ENCODE measurements at regions not wholly inside any gene's neighbourhood (a gene's known extent, or its start where the extent isn't known, plus 50 kb on each side); places are given as distances from the start of the nearest gene placed in this dataset.

GRCh38 chr5:67287510-67288268 is 91.1 kb upstream of the CD180 start:
- no peak overlapping the region for H4K5ac ChIP-seq (ENCODE audit: insufficient read length, low read depth, low read length)
- H3T11ph ChIP-seq (ENCODE audit: low read length), result no peak overlapping the region
- H3K23me2 ChIP-seq (ENCODE audit: insufficient read length, low read depth, low read length, poor library complexity, severe bottlenecking), result no peaks in the 10 kb centered on the region
- Mint-ChIP-seq H3K27ac (peak overlapping the region in 1 of 3 experiments; percentile 13; a peak in 1 of 7 replicates), H3K4me3 (no peak overlapping the region), H3K4me1 (peaks cover 2 to 17% of the 10 kb centered on the region in 2 experiments; a peak in 3 of 4 replicates), H3K36me3 (ENCODE audit: insufficient read depth in 1 of 3, low read depth in 3 of 3) (no peaks in the 10 kb centered on the region), H3K9me3 (no peaks in the 10 kb centered on the region), H3K27me3 (ENCODE audit: low read depth) (no peaks in the 10 kb centered on the region)
- no peak overlapping the region for H3K23ac ChIP-seq (ENCODE audit: insufficient read length, low read depth, low read length)
- H2BK120ac ChIP-seq (ENCODE audit: low read depth, low read length, poor library complexity, severe bottlenecking), result no peak overlapping the region
- H2BK12ac ChIP-seq (ENCODE audit: insufficient read length, low read depth, low read length), result no peak overlapping the region
- no peak overlapping the region for H3K18ac ChIP-seq (ENCODE audit: insufficient read length, low read depth, low read length)
- H3K79me2 ChIP-seq (ENCODE audit: insufficient read depth, low read length), result no peaks in the 10 kb centered on the region
- H4K91ac ChIP-seq (ENCODE audit: insufficient read length, low read depth, low read length), result no peak overlapping the region
- no peak overlapping the region for H2BK20ac ChIP-seq (ENCODE audit: low read depth, low read length, poor library complexity, severe bottlenecking)
- no peaks in the 10 kb centered on the region for H4K20me1 ChIP-seq (ENCODE audit: control insufficient read depth, insufficient read depth, insufficient read length)
- no peak overlapping the region for H2AK5ac ChIP-seq (ENCODE audit: insufficient read length, low read length)
- H2BK5ac ChIP-seq (ENCODE audit: insufficient read length, low read length), result no peak overlapping the region
- H3K4me2 ChIP-seq (ENCODE audit: insufficient read depth, insufficient read length, low read length), result no peak overlapping the region
- H3K4me1 ChIP-seq (ENCODE audit: insufficient read depth, low read length), result peaks cover 3% of the 10 kb centered on the region; the same call in 1 of the 2 replicates
- no peak overlapping the region for H2AFZ ChIP-seq (ENCODE audit: low read length)
- TF ChIP-seq CTCF (conservative IDR thresholded peaks at IDR 0.05), result no peak
- H3K9ac ChIP-seq (ENCODE audit: extremely low read depth, insufficient read length, low read length), result no peak overlapping the region
- no peaks in the 10 kb centered on the region for H3K79me1 ChIP-seq (ENCODE audit: insufficient read depth, low read depth, low read length, poor library complexity, severe bottlenecking)
- H3K27ac ChIP-seq (ENCODE audit: insufficient read length, low read depth, low read length), result no peak overlapping the region
- H3K27me3 ChIP-seq (ENCODE audit: insufficient read depth, low read length), result no peaks in the 10 kb centered on the region
- no peak overlapping the region for H2BK15ac ChIP-seq (ENCODE audit: low read depth, low read length)
- DNase-seq, result no peak
- no CpG with 5 or more reads among the region's 3 CpGs for WGBS (ENCODE audit: extremely low coverage, insufficient read length, low lambda C conversion rate)
- H3K4ac ChIP-seq (ENCODE audit: low read depth, low read length), result no peak overlapping the region
- H3K56ac ChIP-seq (ENCODE audit: insufficient read length, low read depth, low read length), result no peak overlapping the region
- H3K9me3 ChIP-seq (ENCODE audit: control insufficient read depth, low read depth, low read length), result no peaks in the 10 kb centered on the region
- H4K8ac ChIP-seq (replicated peaks; ENCODE audit: insufficient read length, low read depth, low read length), result no peak overlapping the region
- H3K14ac ChIP-seq (ENCODE audit: insufficient read depth, low read length), result no peak overlapping the region
